DOHH2 (cell line): ENCODE measurements at regions not wholly inside any gene's neighbourhood (a gene's known extent, or its start where the extent isn't known, plus 50 kb on each side); places are given as distances from the start of the nearest gene placed in this dataset.

Experiments used
- EZH2phosphoT487 ChIP-seq: fragments of 200-600 bp; sonication (generic); IDR thresholded peaks from 2 replicates; pipeline ENCODE4 v1.6.1; 2017; ENCODE audit warnings: borderline replicate concordance, mild to moderate bottlenecking, antibody characterized with exemption, low read length, moderate library complexity, mixed read lengths
- TF ChIP-seq, protein P1 (sequence below): fragments of 200-600 bp; sonication (generic); IDR thresholded peaks from one replicate; pipeline ENCODE4 v1.5.1; 2014; ENCODE audit warnings: antibody characterized with exemption, mild to moderate bottlenecking, low read depth, low read length; ENCODE audit not compliant: poor library complexity, severe bottlenecking

- TF ChIP-seq, protein P1, sequence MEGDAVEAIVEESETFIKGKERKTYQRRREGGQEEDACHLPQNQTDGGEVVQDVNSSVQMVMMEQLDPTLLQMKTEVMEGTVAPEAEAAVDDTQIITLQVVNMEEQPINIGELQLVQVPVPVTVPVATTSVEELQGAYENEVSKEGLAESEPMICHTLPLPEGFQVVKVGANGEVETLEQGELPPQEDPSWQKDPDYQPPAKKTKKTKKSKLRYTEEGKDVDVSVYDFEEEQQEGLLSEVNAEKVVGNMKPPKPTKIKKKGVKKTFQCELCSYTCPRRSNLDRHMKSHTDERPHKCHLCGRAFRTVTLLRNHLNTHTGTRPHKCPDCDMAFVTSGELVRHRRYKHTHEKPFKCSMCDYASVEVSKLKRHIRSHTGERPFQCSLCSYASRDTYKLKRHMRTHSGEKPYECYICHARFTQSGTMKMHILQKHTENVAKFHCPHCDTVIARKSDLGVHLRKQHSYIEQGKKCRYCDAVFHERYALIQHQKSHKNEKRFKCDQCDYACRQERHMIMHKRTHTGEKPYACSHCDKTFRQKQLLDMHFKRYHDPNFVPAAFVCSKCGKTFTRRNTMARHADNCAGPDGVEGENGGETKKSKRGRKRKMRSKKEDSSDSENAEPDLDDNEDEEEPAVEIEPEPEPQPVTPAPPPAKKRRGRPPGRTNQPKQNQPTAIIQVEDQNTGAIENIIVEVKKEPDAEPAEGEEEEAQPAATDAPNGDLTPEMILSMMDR: no peak
- no peak for TF ChIP-seq EZH2phosphoT487
Measured at GRCh38 chr2:190789074-190790004, 91.3 kb upstream of the GLS start.
